ENCODE measurements at regions not wholly inside any gene's neighbourhood (a gene's known extent, or its start where the extent isn't known, plus 50 kb on each side); places are given as distances from the start of the nearest gene placed in this dataset.
A peak's percentile ranks its signal among the peaks of the same experiment; 100 is the strongest.

DNA sequence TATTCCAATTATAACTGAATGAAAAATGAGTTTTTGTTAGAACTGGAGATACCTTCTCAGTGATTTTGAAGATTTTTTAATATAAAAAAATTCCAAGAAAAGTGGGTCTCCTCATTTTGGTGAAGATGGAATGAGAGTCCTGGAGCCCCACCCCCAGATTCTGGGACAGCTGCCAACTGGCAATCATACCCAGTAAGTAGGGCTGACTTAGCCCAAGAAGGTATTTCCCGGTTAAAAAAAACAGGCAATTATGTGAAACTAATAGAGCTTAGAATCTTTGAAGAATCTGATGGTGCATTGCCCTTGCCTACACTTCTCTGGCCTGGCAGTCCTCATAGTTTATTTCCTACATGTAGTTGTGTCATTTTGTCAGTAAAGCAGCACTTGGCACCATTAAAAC, 52.8 kb upstream of the VWDE start:
- no peak for DNase-seq (ENCODE audit: low read depth in 2 of 2)

DNA sequence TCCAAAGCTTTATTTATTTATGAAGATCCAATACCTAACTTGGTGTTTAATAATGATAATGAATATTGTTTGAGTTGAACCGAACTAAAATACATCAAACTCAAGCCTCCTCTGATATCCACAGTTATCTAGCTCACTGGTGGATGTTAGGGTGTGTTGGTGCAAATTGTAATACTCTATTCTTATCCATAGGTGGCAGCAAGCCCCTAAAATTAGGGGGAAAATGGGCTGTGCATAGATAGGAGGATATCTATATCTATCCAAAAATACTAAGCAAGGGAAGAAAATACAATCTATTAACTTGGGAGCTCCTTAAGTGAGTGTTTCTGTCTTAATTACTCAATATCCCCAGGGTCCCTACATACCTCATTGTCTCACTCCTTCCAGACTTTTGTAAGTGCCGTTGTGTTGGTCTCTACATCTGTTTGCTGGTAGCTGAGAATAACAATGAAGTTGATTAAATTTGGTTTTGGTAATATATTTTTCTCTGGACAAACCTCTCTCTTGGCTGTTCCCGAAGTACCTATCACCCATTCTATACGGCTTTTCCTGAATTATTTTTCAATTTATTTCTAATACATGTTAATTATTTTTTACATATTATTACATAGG, 55.0 kb upstream of the VWDE start:
- DNase-seq (ENCODE audit: low read depth in 2 of 2), result peak in 1 of 2 experiments; percentile 27

DNA sequence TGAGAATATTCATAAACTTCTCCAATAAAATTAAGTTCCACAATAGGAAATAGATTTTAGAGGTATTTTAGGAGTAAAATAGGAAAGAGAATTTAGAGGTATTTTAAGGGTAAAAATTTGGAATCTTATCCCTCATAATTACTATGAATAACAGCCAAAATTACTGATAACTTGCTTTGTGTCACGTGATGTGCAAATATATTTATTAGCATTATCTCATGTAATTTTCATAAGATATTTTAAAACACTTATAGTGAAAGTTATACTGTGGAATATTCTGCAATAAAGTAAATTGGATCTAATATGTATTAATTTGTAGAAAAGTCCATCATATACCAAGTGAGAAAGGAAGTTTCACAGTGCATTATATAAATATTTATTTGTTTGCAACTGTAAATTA, 64.2 kb upstream of the VWDE start:
- no peak for DNase-seq (ENCODE audit: low read depth in 2 of 2)

DNA sequence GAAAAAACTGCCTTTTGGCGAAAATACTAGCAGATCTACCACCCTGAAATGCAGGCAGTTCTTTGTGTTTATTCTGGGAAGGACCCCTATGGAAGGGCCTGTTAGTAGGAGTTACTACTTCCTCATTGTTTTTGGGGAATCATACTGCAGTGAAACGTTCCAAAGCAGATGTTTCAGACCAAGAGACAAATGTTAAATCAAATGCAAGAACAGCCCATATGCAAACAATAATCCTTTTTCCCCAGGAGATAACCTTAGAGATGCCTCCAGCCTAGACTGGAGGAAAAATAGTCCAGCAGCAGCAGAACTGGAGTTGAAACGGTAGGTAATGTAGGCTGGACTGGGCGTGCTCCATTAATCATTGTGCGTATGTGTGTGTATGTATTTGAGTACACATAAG, 65.9 kb upstream of the VWDE start:
- no peak for DNase-seq (ENCODE audit: low read depth in 2 of 2)

DNA sequence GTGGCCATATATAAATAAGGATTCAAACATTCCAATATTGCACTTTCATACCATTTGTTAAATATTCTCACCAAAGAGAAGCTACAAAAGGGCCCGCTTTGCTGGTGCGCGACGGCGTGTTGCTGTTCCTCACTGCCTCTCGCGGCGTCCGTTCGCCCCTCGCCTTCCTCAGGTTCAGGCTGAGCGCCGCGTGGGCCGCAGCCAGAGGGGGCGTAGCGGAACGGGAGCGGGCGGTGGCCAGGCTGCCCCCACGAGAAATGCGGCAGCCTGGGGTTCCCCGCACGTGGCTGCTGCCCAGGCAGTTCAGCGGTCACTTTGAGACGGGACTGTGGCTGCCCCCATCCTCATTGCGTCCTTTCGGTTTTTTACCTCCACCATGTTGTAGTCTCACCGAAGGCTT, 67.3 kb upstream of the VWDE start:
- DNase-seq (ENCODE audit: low read depth in 2 of 2), result no peak

DNA sequence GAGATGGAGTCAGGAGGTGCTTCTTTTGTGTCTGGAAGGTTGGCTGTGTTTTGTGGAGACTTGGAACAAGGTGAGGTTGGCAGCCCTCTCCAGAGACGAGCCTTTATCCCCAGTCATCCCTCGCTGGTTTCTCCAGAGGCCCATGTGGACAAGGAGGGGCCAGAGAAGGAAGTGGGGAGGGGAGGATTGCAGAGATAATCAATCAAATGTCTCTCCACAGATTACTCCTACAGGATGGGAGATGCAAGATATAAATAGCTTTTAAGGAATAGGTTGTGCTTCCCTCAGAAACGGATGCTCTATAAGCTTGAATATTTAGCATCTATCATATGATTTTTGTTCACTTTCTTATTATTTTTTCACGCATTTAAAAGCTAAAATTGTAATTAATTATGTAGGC, 70.4 kb upstream of the VWDE start:
- DNase-seq (ENCODE audit: low read depth in 2 of 2), result no peak

DNA sequence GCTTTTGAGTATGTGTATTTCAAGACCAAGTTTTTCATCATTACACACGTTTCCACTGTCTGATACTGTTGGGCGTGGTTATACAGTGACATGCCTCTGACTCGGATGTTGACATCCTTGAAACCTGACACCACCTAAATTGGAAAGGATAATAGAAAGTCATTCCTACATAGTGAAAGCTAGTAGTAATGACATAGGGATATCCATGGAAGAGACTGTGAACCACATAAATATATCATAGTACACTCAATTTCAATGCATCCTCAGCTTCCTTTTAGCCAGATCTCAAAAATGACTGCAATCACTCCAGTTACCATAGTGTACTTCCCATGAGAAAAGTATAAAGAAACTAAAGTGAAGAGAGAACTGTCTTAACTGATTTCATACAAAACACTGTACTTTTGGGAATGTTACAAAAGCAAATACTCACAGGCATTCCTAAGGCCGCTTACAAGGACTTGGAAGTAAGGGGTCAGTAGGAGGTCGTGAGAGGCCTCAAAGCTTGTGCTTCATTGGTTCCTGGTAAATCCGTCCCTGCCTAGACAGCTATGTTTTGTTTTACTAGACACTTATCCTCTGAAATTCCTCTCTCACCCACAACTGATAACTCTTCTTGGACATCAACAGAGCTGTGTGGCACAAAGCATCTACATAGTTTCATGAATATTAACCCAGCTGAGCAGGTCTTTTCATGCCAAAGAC, 71.8 kb upstream of the VWDE start:
- DNase-seq (ENCODE audit: low read depth in 2 of 2), result peak in 1 of 2 experiments; percentile 34

DNA sequence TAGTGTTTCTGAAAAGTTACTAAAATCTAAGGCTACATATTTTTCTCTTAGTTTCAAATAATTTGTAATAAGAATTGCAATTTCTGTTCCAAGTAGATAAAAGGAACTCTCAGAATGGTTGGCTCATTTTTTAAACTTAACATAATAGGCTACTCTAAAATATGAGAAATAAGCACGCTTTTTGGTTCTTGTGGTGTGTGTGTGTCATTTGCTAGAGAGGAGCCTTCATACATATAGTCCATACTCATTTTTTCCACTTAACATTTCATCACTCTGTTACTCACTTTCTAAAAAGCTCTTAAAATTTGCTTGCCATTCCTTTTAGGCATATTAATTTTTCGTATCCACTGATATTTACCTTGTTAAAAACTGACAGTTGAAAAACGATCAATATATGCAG, 74.0 kb upstream of the VWDE start:
- DNase-seq (ENCODE audit: low read depth in 2 of 2), result no peak

DNA sequence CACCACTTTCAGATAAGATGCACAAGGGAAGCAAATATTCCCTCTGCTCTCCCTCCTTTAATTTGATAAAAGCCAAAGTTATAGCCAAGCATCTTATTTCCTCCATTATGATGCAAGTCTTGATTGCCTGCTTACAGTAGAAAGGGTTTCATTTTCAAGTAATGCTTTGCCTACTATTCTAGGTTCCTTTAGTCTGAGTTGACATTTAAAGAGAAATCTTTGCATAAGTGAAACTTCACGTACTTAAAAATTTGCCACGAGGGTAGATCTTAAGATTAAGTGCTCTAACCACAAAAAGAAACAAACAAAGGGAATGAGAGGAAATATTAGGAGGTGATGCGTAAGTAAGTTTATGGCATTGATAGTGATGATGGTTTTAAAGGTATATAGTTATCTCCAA, 78.1 kb upstream of the VWDE start:
- DNase-seq (ENCODE audit: low read depth in 2 of 2), result no peak

DNA sequence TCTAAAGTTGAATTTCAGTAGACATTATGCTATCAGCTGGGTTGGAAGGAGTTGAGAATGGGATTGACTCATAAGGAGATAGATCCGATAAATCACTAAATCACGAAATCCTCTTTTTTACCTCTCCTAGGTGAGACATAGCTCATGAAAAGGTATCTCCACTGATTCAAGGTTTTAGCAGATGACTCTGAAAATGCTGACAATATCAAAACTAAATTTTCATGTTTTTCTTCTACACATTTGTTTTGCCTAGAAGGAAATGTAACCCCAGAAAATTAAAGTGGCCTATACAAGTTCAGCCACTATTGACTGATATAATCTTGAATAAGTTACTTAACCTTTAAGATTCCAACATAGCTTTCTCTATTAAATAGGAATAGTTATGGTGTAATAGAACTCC, 82.2 kb upstream of the VWDE start:
- DNase-seq (ENCODE audit: low read depth in 2 of 2), result no peak

DNA sequence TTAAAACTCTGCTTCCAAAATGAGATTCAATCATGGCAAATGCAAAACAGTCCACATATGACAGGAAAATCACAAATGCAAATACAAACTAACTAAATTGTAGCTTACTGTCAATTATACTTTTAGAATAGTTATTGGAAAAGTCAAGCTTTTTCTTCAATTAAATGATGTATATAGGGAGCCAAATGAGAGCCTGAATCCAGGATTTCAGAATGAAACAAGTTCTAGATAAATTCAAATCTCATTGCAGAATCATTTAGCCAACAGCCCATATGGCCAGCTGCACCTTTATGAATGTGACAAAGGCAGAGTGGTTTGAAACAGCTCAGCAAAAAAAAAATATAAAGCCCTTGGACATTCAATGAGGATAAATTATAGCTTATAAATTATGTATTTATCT, 82.2 kb upstream of the SCIN start:
- DNase-seq (ENCODE audit: low read depth in 2 of 2), result no peak

DNA sequence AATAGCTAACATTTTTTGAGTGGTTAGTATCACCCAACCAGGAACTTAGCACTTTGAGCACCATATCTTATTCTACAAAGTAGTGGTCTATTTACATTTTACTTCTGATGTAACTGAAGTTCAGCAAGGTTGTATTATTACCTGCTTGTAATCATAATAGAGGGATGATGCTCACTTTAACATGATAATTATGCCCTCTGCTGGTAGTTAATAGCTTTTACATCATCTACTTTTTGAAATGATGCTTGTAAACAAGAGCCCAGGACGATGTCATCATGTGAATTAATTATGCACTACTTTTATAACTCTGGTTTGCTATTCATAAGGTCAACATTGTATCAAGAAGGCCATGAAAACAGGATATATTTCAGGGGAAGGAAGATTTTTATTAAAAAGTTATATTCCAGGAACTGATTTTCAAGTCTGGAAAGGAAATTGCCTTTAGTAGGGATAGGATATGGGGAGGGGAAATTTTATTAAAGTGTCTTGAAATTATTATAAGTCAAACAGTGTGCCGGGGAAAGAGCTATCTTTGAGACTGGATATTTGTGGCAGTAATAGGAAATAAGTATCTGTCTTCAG, 80.3 kb upstream of the SCIN start:
- DNase-seq (ENCODE audit: low read depth in 2 of 2), result peak; percentile 8 to 13

DNA sequence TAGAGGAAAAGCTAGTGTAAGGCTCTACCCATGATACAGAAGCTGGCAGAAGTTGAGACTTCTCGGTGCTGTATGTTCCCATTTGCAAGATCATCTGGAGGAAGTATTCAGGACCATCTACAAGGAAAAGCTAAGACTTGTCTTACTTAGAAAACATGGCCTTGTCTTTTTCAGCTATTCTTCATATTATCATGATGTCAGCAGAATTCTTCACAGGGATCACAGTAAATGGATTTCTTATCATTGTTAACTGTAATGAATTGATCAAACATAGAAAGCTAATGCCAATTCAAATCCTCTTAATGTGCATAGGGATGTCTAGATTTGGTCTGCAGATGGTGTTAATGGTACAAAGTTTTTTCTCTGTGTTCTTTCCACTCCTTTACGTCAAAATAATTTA, 79.6 kb upstream of the SCIN start:
- no peak for DNase-seq (ENCODE audit: low read depth in 2 of 2)

DNA sequence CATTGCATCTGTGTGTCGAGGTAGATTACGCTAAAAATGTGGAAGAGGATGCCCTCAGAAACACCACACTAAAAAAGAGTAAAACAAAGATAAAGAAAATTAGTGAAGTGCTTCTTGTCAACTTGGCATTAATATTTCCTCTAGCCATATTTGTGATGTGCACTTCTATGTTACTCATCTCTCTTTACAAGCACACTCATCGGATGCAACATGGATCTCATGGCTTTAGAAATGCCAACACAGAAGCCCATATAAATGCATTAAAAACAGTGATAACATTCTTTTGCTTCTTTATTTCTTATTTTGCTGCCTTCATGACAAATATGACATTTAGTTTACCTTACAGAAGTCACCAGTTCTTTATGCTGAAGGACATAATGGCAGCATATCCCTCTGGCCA, 79.0 kb upstream of the SCIN start:
- no peak for DNase-seq (ENCODE audit: low read depth in 2 of 2)

DNA sequence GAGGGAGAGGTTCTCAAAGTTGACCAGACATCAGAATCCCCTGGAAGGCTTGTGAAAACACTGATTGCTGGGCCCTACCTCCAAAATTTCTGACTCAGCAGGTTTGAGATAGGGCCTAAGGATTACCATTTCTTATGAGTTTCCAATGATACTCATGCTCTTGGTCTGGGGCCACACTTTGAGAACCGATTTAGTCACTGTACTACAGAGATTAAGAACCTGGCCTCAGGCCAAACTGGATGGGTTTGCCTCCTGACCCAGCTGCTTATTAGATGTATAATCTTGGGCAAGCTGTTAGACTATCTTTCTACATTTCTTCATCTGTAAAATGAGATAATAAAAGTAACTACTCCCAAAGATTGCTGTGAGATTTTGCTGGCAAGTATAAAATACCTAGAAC, 77.1 kb upstream of the SCIN start:
- DNase-seq (ENCODE audit: low read depth in 2 of 2), result peak in 1 of 2 experiments; percentile 9

DNA sequence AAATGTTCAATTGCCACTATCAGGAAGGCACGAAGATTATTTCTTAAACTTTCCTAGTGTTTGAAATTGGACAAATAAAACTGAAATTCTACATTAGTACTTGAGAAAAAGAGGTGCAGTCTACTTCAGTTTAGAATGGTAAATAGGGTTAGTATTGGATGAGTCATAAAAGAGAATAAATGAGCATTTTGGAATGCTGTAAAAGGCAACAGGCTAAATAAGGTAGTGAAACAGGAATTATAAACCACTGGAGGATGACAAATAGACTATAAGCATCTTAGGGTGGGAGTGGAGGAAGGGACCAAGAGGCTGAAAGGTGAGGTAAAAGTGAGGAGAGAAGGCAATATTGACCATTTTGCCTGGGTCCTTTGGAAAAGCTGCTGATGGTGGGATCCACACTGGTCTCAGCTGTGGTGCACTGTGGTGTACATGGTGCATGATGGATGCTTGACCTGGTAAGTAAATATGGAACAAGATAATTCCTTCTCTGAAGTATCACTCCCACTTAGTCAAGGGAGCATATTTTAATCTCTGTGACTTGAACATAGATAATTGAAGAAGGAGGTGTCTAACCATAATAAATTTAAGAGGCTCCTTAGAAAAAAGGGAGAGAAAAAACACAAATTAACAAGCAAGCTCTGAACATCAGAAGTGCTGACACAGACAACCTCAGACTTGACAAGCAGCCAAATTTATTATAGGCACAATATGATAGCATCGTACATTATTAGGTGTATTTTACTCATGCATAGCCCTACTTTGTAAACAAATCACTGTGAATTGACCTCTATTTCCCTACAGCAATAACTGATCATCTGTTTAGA, 76.4 kb upstream of the SCIN start:
- DNase-seq (ENCODE audit: low read depth in 2 of 2), result no peak

DNA sequence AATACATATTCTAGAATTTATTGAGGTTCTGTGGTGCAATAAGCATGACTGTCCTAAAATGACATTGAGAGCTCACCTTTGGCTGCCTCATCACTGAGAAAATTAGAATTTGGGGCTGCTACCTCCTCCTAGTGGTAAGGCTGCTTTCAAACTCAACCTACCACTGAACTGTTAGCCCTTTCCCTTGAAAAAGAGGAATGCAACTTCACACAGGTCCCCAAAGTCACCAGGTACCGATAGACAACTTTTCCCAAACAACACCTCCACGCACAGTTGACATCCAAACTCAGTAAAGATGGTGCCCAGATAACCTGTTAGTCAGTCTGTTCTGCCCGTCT, 75.9 kb upstream of the SCIN start:
- no peak for DNase-seq (ENCODE audit: low read depth in 2 of 2)

DNA sequence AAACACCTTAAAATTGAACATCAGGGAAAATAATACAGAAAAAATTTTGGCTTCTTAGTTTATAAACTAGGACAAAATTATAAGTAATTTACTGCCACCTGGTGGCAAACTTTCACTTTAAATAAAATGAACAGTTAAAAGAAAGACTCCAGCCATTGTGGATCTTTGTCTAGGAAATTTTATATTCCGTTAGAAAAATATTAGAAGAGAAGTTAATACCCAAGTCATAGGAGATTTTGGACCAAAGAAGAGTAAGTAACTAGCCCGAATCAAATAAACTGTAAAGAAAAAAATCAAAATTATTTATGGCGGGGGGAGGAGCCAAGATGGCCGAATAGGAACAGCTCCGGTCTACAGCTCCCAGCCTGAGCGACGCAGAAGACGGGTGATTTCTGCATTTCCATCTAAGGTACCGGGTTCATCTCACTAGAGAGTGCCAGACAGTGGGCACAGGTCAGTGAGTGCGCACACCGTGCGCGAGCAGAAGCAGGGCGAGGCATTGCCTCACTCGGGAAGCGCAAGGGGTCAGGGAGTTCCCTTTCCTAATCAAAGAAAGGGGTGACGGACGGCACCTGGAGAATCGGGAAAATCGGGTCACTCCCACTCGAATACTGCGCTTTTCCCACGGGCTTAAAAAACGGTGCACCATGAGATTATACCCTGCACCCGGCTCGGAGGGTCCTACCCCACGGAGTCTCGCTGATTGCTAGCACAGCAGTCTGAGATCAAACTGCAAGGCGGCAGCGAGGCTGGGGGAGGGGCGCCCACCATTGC, 73.4 kb upstream of the SCIN start:
- DNase-seq (ENCODE audit: low read depth in 2 of 2), result peak; percentile 24 to 29

DNA sequence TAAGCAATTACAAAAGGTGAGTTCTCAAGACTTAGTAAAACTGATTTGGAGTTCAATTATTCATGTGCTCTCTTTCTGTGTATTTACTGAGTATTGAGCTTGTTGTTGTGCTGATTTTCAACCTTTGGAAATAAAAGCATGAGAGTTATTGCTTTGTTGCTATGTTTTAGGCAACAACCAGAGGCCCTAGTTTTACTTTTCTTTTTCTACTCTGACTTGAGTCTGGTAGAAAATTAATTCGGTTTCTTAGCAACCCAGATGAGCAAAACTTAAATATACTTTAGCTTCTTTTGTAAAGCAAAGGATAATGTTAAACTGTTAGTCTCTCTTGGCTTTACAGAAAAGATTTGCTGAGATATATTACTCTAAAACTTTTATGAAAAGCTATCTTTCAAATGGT, 66.4 kb upstream of the SCIN start:
- DNase-seq (ENCODE audit: low read depth in 2 of 2), result no peak

DNA sequence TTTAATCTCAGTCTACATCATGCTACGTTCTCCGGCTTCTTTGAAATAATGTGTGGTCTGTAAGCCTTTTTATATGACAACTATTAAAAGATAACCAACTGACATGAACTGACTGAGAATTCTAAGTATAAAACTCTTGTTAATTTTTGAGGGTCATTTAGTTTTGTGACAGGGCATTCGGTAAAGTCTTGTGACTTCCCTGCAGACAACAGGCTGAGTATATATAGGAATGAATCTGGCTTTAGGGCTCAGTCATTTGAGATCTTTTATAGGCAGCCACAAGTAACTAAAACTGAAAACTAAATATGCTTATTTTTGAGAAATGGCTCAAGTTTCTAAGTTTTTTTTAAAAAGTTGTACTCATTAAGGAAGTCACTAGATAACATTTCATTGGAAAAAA, 62.5 kb upstream of the SCIN start:
- no peak for DNase-seq (ENCODE audit: low read depth in 2 of 2)

DNA sequence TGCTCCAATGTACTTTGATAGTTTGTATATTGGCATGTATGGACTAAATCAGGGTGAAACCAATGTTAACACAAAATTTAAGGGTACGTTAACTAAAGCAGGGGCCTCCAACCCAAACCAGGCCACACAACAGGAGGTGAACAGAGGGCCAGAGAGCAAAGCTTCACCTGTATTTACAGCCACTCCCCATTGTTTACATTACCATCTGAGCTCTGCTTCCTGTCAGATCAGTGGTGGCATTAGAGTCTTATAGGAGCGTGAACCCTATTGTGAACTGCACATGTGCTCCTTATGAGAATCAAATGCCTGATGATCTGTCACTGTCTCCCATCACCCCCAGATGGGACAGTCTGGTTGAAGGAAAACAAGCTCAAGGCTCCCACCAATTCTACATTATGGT, 62.0 kb upstream of the SCIN start:
- DNase-seq (ENCODE audit: low read depth in 2 of 2), result no peak

DNA sequence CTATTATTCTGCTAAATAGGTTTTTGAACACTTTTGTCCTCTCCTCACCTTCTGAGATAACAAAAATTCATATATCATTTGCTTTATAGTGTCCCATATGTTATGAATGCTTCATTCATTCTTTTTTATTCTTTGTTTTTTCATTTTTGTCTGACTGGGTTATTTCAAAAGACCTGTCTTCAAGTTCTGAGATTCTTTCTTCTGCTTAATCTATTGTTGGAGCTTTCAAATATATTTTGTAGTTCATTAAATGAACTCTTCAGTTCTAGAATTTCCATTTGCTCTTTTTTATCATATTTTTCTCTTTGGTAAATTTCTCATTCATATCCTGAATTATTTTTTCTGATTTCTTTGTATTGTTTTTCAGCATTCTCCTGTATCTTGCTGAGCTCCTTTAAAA, 53.1 kb upstream of the SCIN start:
- DNase-seq (ENCODE audit: low read depth in 2 of 2), result no peak

All from fibroblast of skin of left quadriceps (primary cell).